K562 (cell line): ENCODE measurements at regions not wholly inside any gene's neighbourhood (a gene's known extent, or its start where the extent isn't known, plus 50 kb on each side); places are given as distances from the start of the nearest gene placed in this dataset.
A peak's percentile ranks its signal among the peaks of the same experiment; 100 is the strongest.

Experiments
- BCOR ChIP-seq: fragments of 450-650 bp; IDR thresholded peaks from 2 replicates; pipeline ENCODE4 v1.6.1; 2016
- CTCF ChIP-seq, 3 experiments: IDR thresholded peaks in 2 of 3; conservative IDR thresholded peaks in 1 of 3; 2 replicates each; pipeline ENCODE4 v1.5.1; 2011 to 2012; ENCODE audit warnings: low read length in 3 of 3, mild to moderate bottlenecking in 3 of 3, control low read depth in 2 of 3, improper control_type of control experiment in 1 of 3, inconsistent platforms in 1 of 3, low read depth in 1 of 3, mixed read lengths in 1 of 3, moderate library complexity in 1 of 3; ENCODE audit not compliant: insufficient read depth in 2 of 3
- HINFP ChIP-seq: fragments of 450-650 bp; conservative IDR thresholded peaks from 2 replicates; pipeline ENCODE4 v1.6.1; 2016; ENCODE audit warnings: missing genetic modification characterization, low read depth, mild to moderate bottlenecking, control low read depth, missing compliant biosample characterization
- KDM1A ChIP-seq, 2 experiments: fragments of 450-650 bp; IDR thresholded peaks; 2 replicates each; pipeline ENCODE4 v1.6.1; 2016; ENCODE audit warnings: mild to moderate bottlenecking in 2 of 2
- POLR2H ChIP-seq: IDR thresholded peaks from 2 replicates; pipeline ENCODE4 v1.6.1; 2016; ENCODE audit warnings: missing genetic modification characterization, low read depth, mild to moderate bottlenecking, control low read depth, missing compliant biosample characterization, moderate library complexity
- RAD21 ChIP-seq, 2 experiments: fragments of 250-450 bp in 1 of 2; fragments of 450-650 bp in 1 of 2; sonication (Bioruptor Pico) in 1 of 2; formaldehyde crosslinking in 1 of 2; IDR thresholded peaks in 1 of 2; conservative IDR thresholded peaks in 1 of 2; 2 replicates each; pipeline versions ENCODE4 v1.4.0 to v1.8.0; 2020 to 2022; ENCODE audit warnings: mild to moderate bottlenecking in 2 of 2, moderate library complexity in 1 of 2
- RBM25 ChIP-seq: fragments of 200-400 bp; formaldehyde crosslinking; IDR thresholded peaks from 2 replicates; pipeline ENCODE4 v1.6.1; 2018; ENCODE audit warnings: low read length, low read depth, moderate library complexity; ENCODE audit not compliant: severe bottlenecking
- RCOR1 ChIP-seq, 2 experiments: IDR thresholded peaks; 2 replicates each; pipeline ENCODE4 v1.6.1; 2012; ENCODE audit warnings: low read depth in 2 of 2, low read length in 2 of 2, borderline replicate concordance in 1 of 2, improper control_type of control experiment in 1 of 2
- SMARCA5 ChIP-seq: fragments of 450-650 bp; IDR thresholded peaks from 2 replicates; pipeline ENCODE4 v1.6.1; 2016
- SMARCC2 ChIP-seq: fragments of 450-650 bp; IDR thresholded peaks from 2 replicates; pipeline ENCODE4 v1.6.1; 2017; ENCODE audit warnings: antibody characterized with exemption, moderate library complexity, mild to moderate bottlenecking, low read depth
- TRIM24 ChIP-seq, 2 experiments: fragments of 450-650 bp; IDR thresholded peaks; 2 replicates each; pipeline ENCODE4 v1.6.1; 2016
- TRIM28 ChIP-seq: fragments of 450-650 bp; IDR thresholded peaks from 2 replicates; pipeline ENCODE4 v1.6.1; 2017
- ZBTB7A ChIP-seq: IDR thresholded peaks from 2 replicates; pipeline ENCODE4 v1.6.1; 2011; ENCODE audit warnings: low read depth, mild to moderate bottlenecking, low read length, moderate library complexity, borderline replicate concordance; ENCODE audit not compliant: control insufficient read depth
- ZHX1 ChIP-seq: fragments of 150-350 bp; conservative IDR thresholded peaks from 2 replicates; pipeline ENCODE4 v1.6.1; 2014; ENCODE audit warnings: low read length
- ZNF280A ChIP-seq: fragments of 450-650 bp; IDR thresholded peaks from 2 replicates; pipeline ENCODE4 v1.6.1; 2018; ENCODE audit warnings: mild to moderate bottlenecking, low read depth; ENCODE audit not compliant: partially characterized antibody
- ZNF717 ChIP-seq: fragments of 250-450 bp; sonication (Bioruptor Pico); IDR thresholded peaks from 2 replicates; pipeline ENCODE4 v1.5.0; 2021

- TF ChIP-seq ZNF280A = peak; percentile 19
- peak in 1 of 2 experiments; percentile 63; a peak in 2 of 4 replicates for TF ChIP-seq KDM1A (IDR thresholded peaks at IDR 0.05)
- 0 out of 4 replicates have a peak, but pooled peaks of 1 of the 2 experiments have one; percentile 6 for TF ChIP-seq RAD21 (CRISPR knock-in tag; conservative IDR thresholded peaks at IDR 0.05 in 1 of 2, IDR thresholded peaks at IDR 0.05 in 1 of 2)
- TF ChIP-seq ZBTB7A = no peak
- TF ChIP-seq CTCF (IDR thresholded peaks at IDR 0.05 in 2 of 3, conservative IDR thresholded peaks at IDR 0.05 in 1 of 3; ENCODE audit: insufficient read depth in 2 of 3, low read depth in 1 of 3, low read length in 3 of 3) = peak in 2 of 3 experiments; percentile 5 to 6; a peak in 1 of 6 replicates
- peak; percentile 66 for TF ChIP-seq BCOR
- no peak for TF ChIP-seq ZNF717
- TF ChIP-seq SMARCA5 = peak; percentile 81; the same call in 1 of the 2 replicates
- peak; percentile 82; the same call in 1 of the 2 replicates for TF ChIP-seq TRIM28
- no peak for TF ChIP-seq SMARCC2
- no peak for TF ChIP-seq HINFP (tag)
- no peak for TF ChIP-seq ZHX1
- TF ChIP-seq RCOR1 (IDR thresholded peaks at IDR 0.05; ENCODE audit: borderline replicate concordance in 1 of 2, low read depth in 2 of 2, low read length in 2 of 2) = peak in 1 of 2 experiments; percentile 64; a peak in 1 of 4 replicates
- no peak for TF ChIP-seq POLR2H (tag)
- TF ChIP-seq TRIM24 (IDR thresholded peaks at IDR 0.05) = no peak
- peak; percentile 96 for TF ChIP-seq RBM25
Observed at GRCh38 chr1:109815809-109816174, 52.1 kb upstream of the EPS8L3 start (continued).
